Sigmoid colon (tissue), 4 donors: ENCODE measurements at regions not wholly inside any gene's neighbourhood (a gene's known extent, or its start where the extent isn't known, plus 50 kb on each side); places are given as distances from the start of the nearest gene placed in this dataset.

ENCODE experiments used
- POLR2A ChIP-seq, 2 donors: fragments of 450-650 bp; IDR thresholded peaks; one replicate each; pipeline ENCODE4 v1.6.1; 2016; ENCODE audit warnings: antibody characterized with exemption in 2 of 2, mild to moderate bottlenecking in 2 of 2, moderate library complexity in 2 of 2
- POLR2AphosphoS5 ChIP-seq, 4 donors: sonication (generic); formaldehyde crosslinking; IDR thresholded peaks; one replicate each; pipeline ENCODE4 v1.6.1; 2017; ENCODE audit warnings: antibody characterized with exemption in 4 of 4
- TF ChIP-seq, protein P1 (sequence below), 4 experiments: fragments of 450-650 bp in 3 of 4; fragments of 200-600 bp in 1 of 4; IDR thresholded peaks; one replicate each; pipeline ENCODE4 v1.5.1; 2016 to 2019; ENCODE audit warnings: antibody characterized with exemption in 4 of 4, mild to moderate bottlenecking in 3 of 4, moderate library complexity in 2 of 4

DNA sequence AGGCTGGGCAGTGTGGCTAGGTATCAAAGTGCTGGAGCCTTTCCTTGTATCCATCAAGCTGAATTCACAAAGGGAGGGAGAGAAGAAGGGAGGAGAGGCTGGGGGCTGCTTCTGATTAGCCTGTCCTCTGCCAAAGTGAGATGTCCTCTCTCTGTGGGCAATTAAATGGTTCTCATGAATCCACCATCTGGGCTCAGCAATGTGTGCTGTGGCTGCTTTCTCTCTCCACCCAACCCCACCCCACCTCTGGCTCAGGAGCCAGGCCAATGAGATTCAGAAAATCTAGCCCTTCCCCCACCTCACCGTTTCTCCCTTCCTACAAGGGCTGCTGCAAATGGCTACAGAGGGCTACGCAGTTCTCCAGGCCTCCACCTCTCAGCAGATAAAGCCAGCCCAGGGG, 154.6 kb downstream of the TENT5C start:
- TF ChIP-seq, protein P1, sequence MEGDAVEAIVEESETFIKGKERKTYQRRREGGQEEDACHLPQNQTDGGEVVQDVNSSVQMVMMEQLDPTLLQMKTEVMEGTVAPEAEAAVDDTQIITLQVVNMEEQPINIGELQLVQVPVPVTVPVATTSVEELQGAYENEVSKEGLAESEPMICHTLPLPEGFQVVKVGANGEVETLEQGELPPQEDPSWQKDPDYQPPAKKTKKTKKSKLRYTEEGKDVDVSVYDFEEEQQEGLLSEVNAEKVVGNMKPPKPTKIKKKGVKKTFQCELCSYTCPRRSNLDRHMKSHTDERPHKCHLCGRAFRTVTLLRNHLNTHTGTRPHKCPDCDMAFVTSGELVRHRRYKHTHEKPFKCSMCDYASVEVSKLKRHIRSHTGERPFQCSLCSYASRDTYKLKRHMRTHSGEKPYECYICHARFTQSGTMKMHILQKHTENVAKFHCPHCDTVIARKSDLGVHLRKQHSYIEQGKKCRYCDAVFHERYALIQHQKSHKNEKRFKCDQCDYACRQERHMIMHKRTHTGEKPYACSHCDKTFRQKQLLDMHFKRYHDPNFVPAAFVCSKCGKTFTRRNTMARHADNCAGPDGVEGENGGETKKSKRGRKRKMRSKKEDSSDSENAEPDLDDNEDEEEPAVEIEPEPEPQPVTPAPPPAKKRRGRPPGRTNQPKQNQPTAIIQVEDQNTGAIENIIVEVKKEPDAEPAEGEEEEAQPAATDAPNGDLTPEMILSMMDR (IDR thresholded peaks at IDR 0.05): no peak
- no peak for TF ChIP-seq POLR2AphosphoS5 (IDR thresholded peaks at IDR 0.05)
- TF ChIP-seq POLR2A (IDR thresholded peaks at IDR 0.05): no peak
